Endothelial cell of umbilical vein (primary cell): ENCODE measurements at regions not wholly inside any gene's neighbourhood (a gene's known extent, or its start where the extent isn't known, plus 50 kb on each side); places are given as distances from the start of the nearest gene placed in this dataset.

Source experiments
- BruUV-seq: library from RNA; stranded (reverse); fragments of 400-500 nt; replicated peaks from 2 replicates; lab custom pipeline; 2021; lab: Mats Ljungman, UMichigan
- CTCF ChIA-PET: fragments of 300-600, 350-600 bp; sonication (Branson Sonifier 250); formaldehyde crosslinking; loops from one replicate; lab custom pipeline; 2021; ENCODE audit warnings: antibody characterized with exemption, inconsistent platforms; lab: Charles Lee
- POLR2A ChIA-PET: fragments of 300-600, 350-600 bp; sonication (Branson Sonifier 250); formaldehyde crosslinking; loops from one replicate; lab custom pipeline; 2021; ENCODE audit warnings: antibody characterized with exemption, inconsistent platforms; lab: Charles Lee
- DNase-seq: peaks from one replicate; pipeline ENCODE4 v3.0.0-alpha.2; 2011; ENCODE audit warnings: low read depth, low spot score
- FAIRE-seq: peaks from 2 replicates; lab custom pipeline; 2011; peaks lifted over from hg19 to GRCh38; lab: Jason Lieb, UNC
- H2AFZ ChIP-seq: 2 replicates; pipeline ENCODE4 v1.6.0; 2012; ENCODE audit warnings: low read depth, low read length, control low read depth, inconsistent platforms
- H3K27ac ChIP-seq: 2 replicates; pipeline ENCODE4 v1.5.1; 2011; ENCODE audit warnings: low read depth, mild to moderate bottlenecking, control low read depth, low read length, moderate library complexity; ENCODE audit not compliant: insufficient read depth
- H3K27me3 ChIP-seq, 2 experiments: 2 replicates each; pipeline versions ENCODE4 v1.6.0 to v1.6.1; 2011; ENCODE audit warnings: low read length in 2 of 2, mixed read lengths in 1 of 2; ENCODE audit not compliant: control insufficient read depth in 2 of 2, insufficient read depth in 2 of 2
- H3K36me3 ChIP-seq, 2 experiments: 2 replicates in 1 of 2; 3 replicates in 1 of 2; pipeline ENCODE4 v1.5.1; 2011; ENCODE audit warnings: low read length in 2 of 2, mild to moderate bottlenecking in 1 of 2, moderate library complexity in 1 of 2; ENCODE audit not compliant: control insufficient read depth in 2 of 2, insufficient read depth in 2 of 2; ENCODE audit errors: extremely low read depth in 1 of 2
- H3K4me1 ChIP-seq: 3 replicates; pipeline ENCODE4 v1.5.1; 2011; ENCODE audit warnings: mild to moderate bottlenecking, low read length; ENCODE audit not compliant: control insufficient read depth, insufficient read depth; ENCODE audit errors: extremely low read depth
- H3K4me2 ChIP-seq: 2 replicates; pipeline ENCODE4 v1.6.1; 2011; ENCODE audit warnings: low read length, control low read depth, mixed read lengths; ENCODE audit not compliant: insufficient read depth
- H3K4me3 ChIP-seq, 3 experiments: fragments of 200-600 bp in 1 of 3; sonication (generic), shearing (Covaris generic) in 1 of 3; replicated peaks in 1 of 3; 2 replicates each; pipeline ENCODE4 v1.5.1; 2011 to 2016; ENCODE audit warnings: control low read depth in 3 of 3, low read length in 3 of 3, mild to moderate bottlenecking in 2 of 3, inconsistent platforms in 1 of 3, low read depth in 1 of 3, moderate library complexity in 1 of 3; ENCODE audit not compliant: insufficient read depth in 1 of 3
- H3K79me2 ChIP-seq: 2 replicates; pipeline ENCODE4 v1.6.0; 2012; ENCODE audit warnings: low read length, inconsistent platforms; ENCODE audit not compliant: control insufficient read depth, insufficient read depth
- H3K9ac ChIP-seq: replicated peaks from 2 replicates; pipeline ENCODE3; 2011; ENCODE audit warnings: low read length, control low read depth; ENCODE audit not compliant: insufficient read depth; ENCODE audit errors: extremely low read depth
- H3K9me1 ChIP-seq: replicated peaks from 3 replicates; pipeline ENCODE4 v1.6.0; 2011; ENCODE audit warnings: mild to moderate bottlenecking, low read length; ENCODE audit not compliant: control insufficient read depth, insufficient read depth; ENCODE audit errors: extremely low read depth
- H3K9me3 ChIP-seq: replicated peaks from 2 replicates; pipeline ENCODE4 v1.5.1; 2012; ENCODE audit warnings: low read length, inconsistent platforms; ENCODE audit not compliant: control insufficient read depth, insufficient read depth
- H4K20me1 ChIP-seq: replicated peaks from 2 replicates; pipeline ENCODE3; 2011; ENCODE audit warnings: mild to moderate bottlenecking, low read length; ENCODE audit not compliant: control insufficient read depth, insufficient read depth; ENCODE audit errors: extremely low read depth
- CTCF ChIP-seq, 2 donors: IDR thresholded peaks; 1 replicate in 1 of 2; 2 replicates in 1 of 2; pipeline ENCODE4 v1.5.1; 2011; ENCODE audit warnings: low read length in 2 of 2, mild to moderate bottlenecking in 2 of 2, moderate library complexity in 2 of 2, control low read depth in 1 of 2, inconsistent platforms in 1 of 2, low read depth in 1 of 2; ENCODE audit not compliant: insufficient read depth in 1 of 2; ENCODE audit errors: extremely low read depth in 1 of 2
- EZH2 ChIP-seq: IDR thresholded peaks from 2 replicates; pipeline ENCODE4 v1.6.1; 2012; ENCODE audit warnings: borderline replicate concordance, low read depth, mild to moderate bottlenecking, moderate library complexity, low read length, inconsistent platforms; ENCODE audit not compliant: severe bottlenecking
- GATA2 ChIP-seq: IDR thresholded peaks from 2 replicates; pipeline ENCODE4 v1.7.0; 2011; ENCODE audit warnings: low read depth, mild to moderate bottlenecking, moderate library complexity, mixed read lengths, low read length; ENCODE audit not compliant: insufficient read length, insufficient read depth
- JUN ChIP-seq: IDR thresholded peaks from 2 replicates; pipeline ENCODE4 v1.6.1; 2011; ENCODE audit warnings: borderline replicate concordance, low read depth; ENCODE audit not compliant: insufficient read length, insufficient read depth
- POLR2A ChIP-seq: IDR thresholded peaks from 2 replicates; pipeline ENCODE4 v1.6.1; 2012; ENCODE audit warnings: low read depth, mild to moderate bottlenecking, control low read depth, low read length
- POLR2AphosphoS5 ChIP-seq: IDR thresholded peaks from 2 replicates; pipeline ENCODE4 v1.6.1; 2012; ENCODE audit warnings: low read depth, mild to moderate bottlenecking, control low read depth, low read length, moderate library complexity; ENCODE audit not compliant: insufficient read depth
- dilution Hi-C: fragments of 300-500 bp; cut with MboI; formaldehyde crosslinking; loops from one replicate; pipeline ENCODE4 v1.15.0; 2019; ENCODE audit warnings: low sequenced_read_pairs; ENCODE audit not compliant: extremely low pct_ligation_motif_present
- intact Hi-C: fragments of 100-400 bp; cut with micrococcal nuclease; formaldehyde crosslinking; loops from one replicate; pipeline ENCODE4 v1.10.0; 2022

- TF ChIP-seq JUN: no peak
- no peak for TF ChIP-seq POLR2A
- no peak for TF ChIP-seq EZH2
- TF ChIP-seq CTCF (IDR thresholded peaks at IDR 0.05; ENCODE audit: extremely low read depth in 1 of 2, insufficient read depth in 1 of 2, low read depth in 1 of 2, low read length in 2 of 2): no peak
- Histone ChIP-seq H4K20me1 (no peaks in the 10 kb centered on the region), H2AFZ (no peak overlapping the region), H3K9me1 (no peaks in the 10 kb centered on the region), H3K9me3 (no peaks in the 10 kb centered on the region), H3K27ac (no peak overlapping the region), H3K79me2 (no peaks in the 10 kb centered on the region), H3K4me2 (no peak overlapping the region), H3K36me3 (no peaks in the 10 kb centered on the region), H3K4me1 (peaks cover 2% of the 10 kb centered on the region), H3K27me3 (no peaks in the 10 kb centered on the region), H3K9ac (no peak overlapping the region), H3K4me3 (no peak overlapping the region)
- DNase-seq (peak; percentile 49), FAIRE-seq (no peak)
- ChIA-PET CTCF (no interaction called here), POLR2A (no interaction called here)
- intact Hi-C loops (no loop called here), dilution Hi-C loops (no loop called here)
- no TSS peak for BruUV-seq
These were observed 800.5 kb upstream of the DIAPH2 start for GRCh38 chrX:95884186-95884585.

- FAIRE-seq (peak; percentile 81), DNase-seq (peak; percentile 90)
- intact Hi-C loops: no loop called here
These were observed 799.6 kb upstream of the DIAPH2 start for GRCh38 chrX:95885074-95885473.

More at GRCh38 chrX:95885074-95885473, 799.6 kb upstream of the DIAPH2 start:
- H3K9me1 ChIP-seq: no peaks in the 10 kb centered on the region
- no peak overlapping the region for H3K4me2 ChIP-seq
- dilution Hi-C loops: no loop called here
- H4K20me1 ChIP-seq: no peaks in the 10 kb centered on the region
- no peak overlapping the region for H3K4me3 ChIP-seq
- H3K27ac ChIP-seq: no peak overlapping the region
- H3K4me1 ChIP-seq: peaks cover 2% of the 10 kb centered on the region
- H2AFZ ChIP-seq: peak overlapping the region; percentile 20
- ChIA-PET POLR2A (no interaction called here), CTCF (no interaction called here)
- H3K79me2 ChIP-seq: no peaks in the 10 kb centered on the region
- TF ChIP-seq GATA2: peak; percentile 10
- TF ChIP-seq POLR2AphosphoS5: no peak
- no peaks in the 10 kb centered on the region for H3K36me3 ChIP-seq
- H3K27me3 ChIP-seq: no peaks in the 10 kb centered on the region
- no TSS peak for BruUV-seq
- H3K9ac ChIP-seq: no peak overlapping the region
- H3K9me3 ChIP-seq: no peaks in the 10 kb centered on the region
